K562 (cell line): ENCODE measurements at regions not wholly inside any gene's neighbourhood (a gene's known extent, or its start where the extent isn't known, plus 50 kb on each side); places are given as distances from the start of the nearest gene placed in this dataset.
"Not testable (repeated sequence)": the region's sequence is repeated elsewhere in the genome, so short reads cannot be mapped to it uniquely, and the experiment has no call there.

ENCODE experiments used
- ATAC-seq: fragments of 200-7000 bp; cut with Tn5 transposase; 3 replicates; pipeline ENCODE4 v1.9.1; 2020; ENCODE audit warnings: moderate library complexity
- BruUV-seq: library from RNA; stranded (reverse); fragments of 400-500 nt; replicated peaks from 2 replicates; lab custom pipeline; 2021; lab: Mats Ljungman, UMichigan
- CTCF ChIA-PET: fragments of 300-600 bp; formaldehyde crosslinking; extraction: SDS; loops from one replicate; lab custom pipeline; 2021; ENCODE audit warnings: low intra/inter-chr PET ratio; lab: Yijun Ruan, JAX
- POLR2A ChIA-PET: fragments of 300-600, 350-650 bp; sonication (Branson Sonifier 250); formaldehyde crosslinking; extraction: SDS; loops from one replicate; lab custom pipeline; 2021; ENCODE audit warnings: antibody characterized with exemption, inconsistent platforms; lab: Yijun Ruan, JAX
- DNase-seq, 4 experiments: peaks; one replicate each; pipeline versions ENCODE4 v3.0.0 to v3.0.0-alpha.2; 2011 to 2018; ENCODE audit warnings: low spot score in 3 of 4, mixed read lengths in 3 of 4; ENCODE audit errors: extremely low read depth in 1 of 4
- FAIRE-seq: peaks from 2 replicates; lab custom pipeline; 2011; peaks lifted over from hg19 to GRCh38; lab: Jason Lieb, UNC
- H2AFZ ChIP-seq: 2 replicates; pipeline ENCODE4 v1.6.0; 2011; ENCODE audit warnings: low read depth, low read length, control low read depth, inconsistent platforms
- H3K27ac ChIP-seq: fragments of 200-600 bp; 3 replicates; pipeline ENCODE4 v1.8.0; 2011; ENCODE audit warnings: low read depth, mild to moderate bottlenecking, control low read depth, inconsistent platforms, low read length, moderate library complexity, mixed read lengths; ENCODE audit errors: extremely low read depth
- H3K27me3 ChIP-seq, 2 experiments: fragments of 300-600 bp in 1 of 2; 2 replicates in 1 of 2; 3 replicates in 1 of 2; pipeline versions ENCODE4 v1.6.0 to v1.8.0; 2011; ENCODE audit warnings: inconsistent platforms in 2 of 2, low read length in 2 of 2, mild to moderate bottlenecking in 1 of 2, mixed read lengths in 1 of 2, moderate library complexity in 1 of 2; ENCODE audit not compliant: control insufficient read depth in 2 of 2, insufficient read depth in 2 of 2
- H3K36me3 ChIP-seq: fragments of 300-600 bp; 3 replicates; pipeline ENCODE4 v1.8.0; 2011; ENCODE audit warnings: mild to moderate bottlenecking, low read length, inconsistent platforms; ENCODE audit not compliant: control insufficient read depth, insufficient read depth
- H3K4me1 ChIP-seq, 2 experiments: fragments of 200-600 bp in 1 of 2; replicated peaks in 1 of 2; 2 replicates in 1 of 2; 3 replicates in 1 of 2; pipeline versions ENCODE4 v1.5.1 to v1.8.0; 2011; ENCODE audit warnings: inconsistent platforms in 2 of 2, low read length in 2 of 2, mild to moderate bottlenecking in 1 of 2, mixed read lengths in 1 of 2, moderate library complexity in 1 of 2; ENCODE audit not compliant: control insufficient read depth in 2 of 2, insufficient read depth in 2 of 2
- H3K4me2 ChIP-seq: 2 replicates; pipeline ENCODE4 v1.6.1; 2011; ENCODE audit warnings: low read length, control low read depth, inconsistent platforms, mixed read lengths; ENCODE audit not compliant: insufficient read depth
- H3K4me3 ChIP-seq: fragments of 200-600 bp; sonication (generic), shearing (Covaris generic); 2 replicates; pipeline ENCODE4 v1.5.1; 2016; ENCODE audit warnings: control low read depth, inconsistent platforms
- H3K79me2 ChIP-seq: fragments of 200-600 bp; 3 replicates; pipeline ENCODE4 v1.8.0; 2011; ENCODE audit warnings: low read length, inconsistent platforms; ENCODE audit not compliant: control insufficient read depth, insufficient read depth
- H3K9ac ChIP-seq, 2 experiments: 2 replicates each; pipeline versions ENCODE4 v1.6.0 to v1.6.1; 2011; ENCODE audit warnings: low read depth in 2 of 2, low read length in 2 of 2, control low read depth in 1 of 2, inconsistent platforms in 1 of 2, mild to moderate bottlenecking in 1 of 2, mixed read lengths in 1 of 2; ENCODE audit not compliant: insufficient read depth in 1 of 2
- H3K9me1 ChIP-seq: one replicate; pipeline ENCODE4 v1.6.0; 2011; ENCODE audit warnings: inconsistent platforms, mild to moderate bottlenecking, low read length, moderate library complexity; ENCODE audit not compliant: control insufficient read depth, insufficient read depth
- H3K9me3 ChIP-seq: replicated peaks from 2 replicates; pipeline ENCODE4 v1.5.1; 2011; ENCODE audit warnings: low read depth, low read length, inconsistent platforms; ENCODE audit not compliant: control insufficient read depth, insufficient read depth
- H4K20me1 ChIP-seq: replicated peaks from 2 replicates; pipeline ENCODE4 v1.6.1; 2011; ENCODE audit warnings: low read length, inconsistent platforms, mixed read lengths; ENCODE audit not compliant: control insufficient read depth, insufficient read depth
- HDAC2 ChIP-seq: fragments of 450-650 bp; IDR thresholded peaks from 2 replicates; pipeline ENCODE4 v1.6.1; 2016; ENCODE audit warnings: mild to moderate bottlenecking
- ZNF316 ChIP-seq: fragments of 450-650 bp; IDR thresholded peaks from 2 replicates; pipeline ENCODE4 v1.6.1; 2016
- whole genome bisulfite sequencing: fragments of 100-300 bp; shearing (Covaris generic); methylation state at CpG from one replicate; pipeline ENCODE4 v1.1.6; 2016; ENCODE audit warnings: low coverage, mixed read lengths; ENCODE audit not compliant: insufficient coverage; ENCODE audit errors: missing lambda C conversion rate; 5-methylcytosine and 5-hydroxymethylcytosine counted together
- in situ Hi-C: fragments of 300-500 bp; cut with MboI; formaldehyde crosslinking; loops from 4 replicates; pipeline ENCODE4 v1.15.0; 2018; ENCODE audit warnings: inconsistent platforms, mixed read lengths
- intact Hi-C: fragments of 100-400 bp; cut with micrococcal nuclease; formaldehyde crosslinking; loops from 2 replicates; pipeline ENCODE4 v1.14.2; 2022

DNA sequence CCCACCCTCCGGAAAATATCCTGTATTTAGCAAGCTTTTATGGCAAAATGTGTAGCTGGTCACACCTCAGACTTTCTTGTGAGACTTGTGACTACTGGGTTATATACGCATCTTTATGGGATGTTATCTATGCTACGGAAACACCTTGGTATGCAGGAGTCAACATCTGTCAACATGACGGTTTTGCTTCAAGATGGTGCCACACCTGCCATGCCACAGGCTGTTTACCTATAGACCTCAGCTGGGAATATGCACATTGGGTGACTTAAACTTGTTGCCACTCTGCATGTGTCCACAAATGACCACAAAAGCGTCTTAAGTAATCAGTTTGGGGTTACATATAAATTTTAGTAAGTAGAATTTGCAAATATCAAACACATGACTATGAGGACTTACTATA lies 192.3 kb upstream of the ATP6AP2 start (continued):
- TF ChIP-seq HDAC2, result no peak

DNA sequence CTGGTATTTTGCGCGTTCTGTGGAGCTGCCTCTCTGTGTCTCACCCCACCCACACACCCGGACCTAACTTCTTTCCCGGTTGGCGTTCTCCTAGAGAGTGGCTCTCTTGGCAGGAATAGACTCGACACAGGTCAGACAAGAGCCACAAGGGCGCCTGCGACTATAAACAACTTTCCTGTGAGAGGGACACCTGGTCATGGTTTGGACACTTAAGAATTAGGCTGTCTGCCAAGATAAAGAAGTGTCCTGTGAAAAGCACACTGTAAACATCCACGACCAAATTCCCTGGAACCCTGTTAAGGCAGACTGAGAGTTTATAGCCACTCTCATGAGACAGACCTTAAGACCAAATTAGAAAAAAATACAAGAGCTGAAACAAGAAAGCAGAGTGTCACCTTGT lies 192.9 kb upstream of the ATP6AP2 start:
- in situ Hi-C loops, ATAC-seq, FAIRE-seq: not testable (repeated sequence)

DNA sequence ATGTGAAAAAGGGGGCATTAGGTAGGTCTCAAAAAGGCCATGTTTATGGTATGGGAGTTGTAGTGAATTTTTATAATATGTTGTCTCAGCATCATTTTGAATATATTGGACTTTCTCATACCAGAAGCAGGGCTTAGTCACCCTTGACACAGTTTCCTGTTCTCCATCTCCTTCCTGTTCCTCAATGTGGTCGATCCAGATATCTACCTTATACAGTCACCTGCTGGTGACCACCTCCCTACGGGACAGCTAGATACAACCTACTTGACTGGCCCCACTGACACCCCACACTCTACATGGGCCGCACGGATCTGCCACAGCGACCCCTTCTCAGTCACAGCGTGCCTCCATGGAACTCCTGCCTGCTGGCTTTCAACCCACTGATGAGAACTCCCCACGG lies 193.5 kb upstream of the ATP6AP2 start:
- H3K9ac ChIP-seq, in situ Hi-C loops, H4K20me1 ChIP-seq, H3K4me3 ChIP-seq, intact Hi-C loops, H3K4me2 ChIP-seq, POLR2A ChIA-PET, BruUV-seq, H3K9me1 ChIP-seq, CTCF ChIA-PET, H3K36me3 ChIP-seq, H3K79me2 ChIP-seq, FAIRE-seq, H3K4me1 ChIP-seq, H3K9me3 ChIP-seq, H3K27ac ChIP-seq, H3K27me3 ChIP-seq: not testable (repeated sequence)
- H2AFZ ChIP-seq, result peak overlapping the region; percentile 59
- peak; percentile 38; the same call in 2 of the 3 replicates for ATAC-seq
- peak; percentile 44; the same call in 1 of the 2 replicates for TF ChIP-seq ZNF316
- peak in 1 of 4 experiments; percentile 16 for DNase-seq
- WGBS, result 12% methylated on average over 4 of the region's 7 CpGs

More for the DNA sequence above, 192.9 kb upstream of the ATP6AP2 start:
- H3K36me3 ChIP-seq, H3K9me1 ChIP-seq, BruUV-seq, H3K4me2 ChIP-seq, H2AFZ ChIP-seq, H3K9ac ChIP-seq, H3K27me3 ChIP-seq, H4K20me1 ChIP-seq, POLR2A ChIA-PET, H3K79me2 ChIP-seq, H3K4me1 ChIP-seq, H3K9me3 ChIP-seq, intact Hi-C loops, H3K27ac ChIP-seq, CTCF ChIA-PET, DNase-seq, H3K4me3 ChIP-seq: not testable (repeated sequence)
- WGBS, result 19% methylated on average over 8 of the region's 9 CpGs
